NB4 (cell line): ENCODE measurements at regions not wholly inside any gene's neighbourhood (a gene's known extent, or its start where the extent isn't known, plus 50 kb on each side); places are given as distances from the start of the nearest gene placed in this dataset.

Experiments
- DNase-seq: peaks from one replicate; pipeline ENCODE4 v3.0.0; 2010; ENCODE audit warnings: low read depth
- H3K4me3 ChIP-seq: one replicate; pipeline ENCODE4 v1.5.1; 2011; ENCODE audit warnings: mild to moderate bottlenecking, low read depth, low read length, moderate library complexity
- MYC ChIP-seq: IDR thresholded peaks from 2 replicates; pipeline ENCODE4 v1.6.1; 2011; ENCODE audit warnings: low read depth, low read length
- POLR2A ChIP-seq: IDR thresholded peaks from 2 replicates; pipeline ENCODE4 v1.6.1; 2011; ENCODE audit warnings: mild to moderate bottlenecking; ENCODE audit not compliant: insufficient read length; ENCODE audit errors: extremely low read depth
- TF ChIP-seq, protein P1 (sequence below): IDR thresholded peaks from one replicate; pipeline ENCODE4 v1.5.1; 2012; ENCODE audit warnings: low read depth, low read length
- TF ChIP-seq, protein P2 (sequence below): IDR thresholded peaks from 2 replicates; pipeline ENCODE4 v1.6.1; 2011; ENCODE audit warnings: low read depth, low read length

DNA sequence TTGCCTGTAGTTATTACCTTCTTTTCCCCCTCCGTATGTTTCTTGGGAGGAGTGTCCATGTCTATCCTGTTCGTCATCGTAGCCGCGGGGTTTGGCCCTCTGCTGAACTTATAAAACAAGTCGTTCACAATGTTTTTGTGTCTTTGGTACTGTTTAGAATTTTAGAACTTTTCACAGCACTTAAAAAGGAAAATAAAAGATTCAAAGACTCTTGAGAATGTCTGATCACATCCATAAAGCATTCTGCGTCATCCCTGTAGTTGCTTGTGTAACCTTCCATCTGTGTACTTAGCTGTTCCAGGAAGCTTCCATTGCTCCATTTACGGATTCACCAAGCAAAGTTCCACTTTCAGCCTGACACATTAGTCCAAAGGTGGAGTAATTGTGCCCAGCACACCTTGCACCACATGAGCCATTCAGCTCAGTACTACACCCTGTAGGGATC lies 677.1 kb upstream of the NR2F2 start:
- TF ChIP-seq, protein P1, sequence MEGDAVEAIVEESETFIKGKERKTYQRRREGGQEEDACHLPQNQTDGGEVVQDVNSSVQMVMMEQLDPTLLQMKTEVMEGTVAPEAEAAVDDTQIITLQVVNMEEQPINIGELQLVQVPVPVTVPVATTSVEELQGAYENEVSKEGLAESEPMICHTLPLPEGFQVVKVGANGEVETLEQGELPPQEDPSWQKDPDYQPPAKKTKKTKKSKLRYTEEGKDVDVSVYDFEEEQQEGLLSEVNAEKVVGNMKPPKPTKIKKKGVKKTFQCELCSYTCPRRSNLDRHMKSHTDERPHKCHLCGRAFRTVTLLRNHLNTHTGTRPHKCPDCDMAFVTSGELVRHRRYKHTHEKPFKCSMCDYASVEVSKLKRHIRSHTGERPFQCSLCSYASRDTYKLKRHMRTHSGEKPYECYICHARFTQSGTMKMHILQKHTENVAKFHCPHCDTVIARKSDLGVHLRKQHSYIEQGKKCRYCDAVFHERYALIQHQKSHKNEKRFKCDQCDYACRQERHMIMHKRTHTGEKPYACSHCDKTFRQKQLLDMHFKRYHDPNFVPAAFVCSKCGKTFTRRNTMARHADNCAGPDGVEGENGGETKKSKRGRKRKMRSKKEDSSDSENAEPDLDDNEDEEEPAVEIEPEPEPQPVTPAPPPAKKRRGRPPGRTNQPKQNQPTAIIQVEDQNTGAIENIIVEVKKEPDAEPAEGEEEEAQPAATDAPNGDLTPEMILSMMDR, result no peak
- TF ChIP-seq, protein P2, sequence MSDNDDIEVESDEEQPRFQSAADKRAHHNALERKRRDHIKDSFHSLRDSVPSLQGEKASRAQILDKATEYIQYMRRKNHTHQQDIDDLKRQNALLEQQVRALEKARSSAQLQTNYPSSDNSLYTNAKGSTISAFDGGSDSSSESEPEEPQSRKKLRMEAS, result no peak
- TF ChIP-seq POLR2A, result no peak
- no peak for TF ChIP-seq MYC
- no peak for DNase-seq
- H3K4me3 ChIP-seq, result no peak overlapping the region

DNA sequence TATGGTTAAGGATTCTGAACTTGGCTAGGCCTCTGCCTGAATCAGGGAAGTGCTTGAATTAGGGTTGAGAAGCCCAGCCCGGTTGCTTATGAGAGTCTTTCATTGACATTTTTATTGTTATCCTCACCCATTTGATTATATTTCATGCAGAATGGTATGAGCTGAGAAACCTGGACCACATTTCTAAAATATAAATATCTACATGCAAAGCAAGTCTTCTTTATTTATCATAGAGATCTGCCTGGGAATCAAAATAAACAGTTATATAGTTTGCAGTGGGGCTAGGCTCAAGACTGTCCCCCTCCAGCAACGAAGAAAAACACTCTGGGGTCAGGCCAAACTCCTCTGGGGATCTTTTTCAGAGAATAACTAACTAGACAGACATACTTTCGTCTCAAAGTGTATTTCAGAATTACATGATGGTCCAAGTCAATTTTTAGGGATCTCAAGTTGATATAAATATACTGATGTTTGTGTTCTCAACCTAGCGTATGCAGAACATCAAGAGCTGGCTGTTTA lies 675.4 kb upstream of the NR2F2 start:
- TF ChIP-seq, protein P2, result no peak
- DNase-seq, result no peak
- H3K4me3 ChIP-seq, result no peak overlapping the region

DNA sequence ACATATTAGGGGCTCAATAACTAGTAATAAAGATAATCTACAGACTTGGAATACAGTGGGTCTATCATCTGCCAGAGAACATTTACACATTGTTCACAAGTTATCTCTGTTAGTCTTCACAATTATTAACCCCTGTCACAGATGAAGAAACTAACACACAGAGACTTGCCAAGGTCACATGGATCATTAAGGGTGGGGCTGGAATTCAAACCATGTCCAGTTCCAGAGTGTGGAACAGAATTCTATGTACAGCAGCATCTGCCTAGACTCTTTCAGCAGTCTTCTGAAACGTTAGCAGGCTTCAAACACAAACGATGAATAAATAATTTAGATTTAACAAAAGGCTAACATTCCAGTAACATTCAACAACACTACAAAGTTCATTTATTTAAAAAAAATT lies 673.9 kb upstream of the NR2F2 start:
- DNase-seq, result no peak
- no peak for TF ChIP-seq MYC
- TF ChIP-seq, protein P2, result no peak
- no peak overlapping the region for H3K4me3 ChIP-seq

DNA sequence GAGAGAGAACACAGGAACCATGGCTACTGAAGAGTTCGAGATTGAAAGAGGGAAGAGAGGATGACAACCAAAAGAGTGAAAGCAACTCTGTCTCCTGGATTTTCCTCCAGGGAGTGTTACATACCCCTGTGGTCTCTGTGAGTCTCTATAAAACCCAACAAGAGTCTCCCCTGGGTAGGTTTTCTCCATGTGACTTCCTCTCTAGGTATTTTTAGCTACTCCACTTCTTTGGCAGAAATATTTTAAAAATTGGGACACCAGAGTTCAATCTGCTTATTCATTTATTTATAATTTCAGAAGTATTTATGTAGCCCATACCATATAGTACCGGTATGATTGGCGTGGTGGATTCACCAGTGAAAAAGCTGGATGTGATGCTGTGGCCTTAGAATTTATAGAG lies 671.7 kb upstream of the NR2F2 start:
- TF ChIP-seq POLR2A (no peak), MYC (no peak)
- TF ChIP-seq, protein P2, result no peak
- TF ChIP-seq, protein P1, result no peak
- peak; percentile 17 for DNase-seq
- no peak overlapping the region for H3K4me3 ChIP-seq

DNA sequence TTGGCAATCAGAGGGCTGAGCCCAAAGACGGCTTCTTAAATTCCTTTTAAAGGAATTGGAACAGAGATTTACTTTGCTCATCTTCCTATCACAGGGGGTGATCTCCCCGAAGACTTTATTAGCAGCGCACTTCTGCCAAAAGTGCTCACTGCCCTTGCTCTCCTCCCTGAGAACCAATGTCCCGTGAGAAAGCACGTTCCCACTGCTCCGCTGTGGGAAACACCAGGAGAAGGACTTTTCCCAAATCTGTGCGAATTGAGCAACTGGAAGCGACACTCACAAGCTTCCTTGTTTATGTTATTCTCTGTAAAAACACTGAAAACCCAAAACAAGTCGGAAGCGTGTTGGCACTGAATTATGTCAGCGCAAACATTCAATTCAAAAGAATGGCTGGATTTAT lies 670.8 kb upstream of the NR2F2 start:
- DNase-seq, result no peak
- TF ChIP-seq POLR2A, result no peak
- TF ChIP-seq, protein P1, result no peak
- TF ChIP-seq, protein P2, result no peak
- no peak for TF ChIP-seq MYC
- H3K4me3 ChIP-seq, result no peak overlapping the region

DNA sequence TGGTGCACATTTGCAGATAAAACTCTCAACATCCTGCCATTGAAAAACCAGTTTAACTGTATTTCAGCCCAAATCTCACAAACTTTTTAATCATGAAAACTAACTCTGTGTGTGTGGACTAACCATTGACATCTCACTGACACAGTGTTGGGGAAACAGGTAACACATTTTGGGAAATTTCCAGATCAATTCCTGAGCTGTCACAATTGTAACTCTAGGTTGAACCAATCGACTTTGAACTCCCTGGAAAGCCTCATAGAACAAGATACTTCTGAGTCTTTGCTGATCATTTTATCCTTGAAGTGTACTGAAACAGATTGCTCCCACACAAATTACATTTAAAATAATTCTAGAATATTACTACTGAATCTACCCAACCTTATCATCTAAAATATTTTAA lies 667.9 kb upstream of the NR2F2 start:
- H3K4me3 ChIP-seq, result no peak overlapping the region
- no peak for DNase-seq
- TF ChIP-seq POLR2A (no peak), MYC (no peak)
- TF ChIP-seq, protein P1, result no peak
- TF ChIP-seq, protein P2, result no peak
